Testis (tissue), 2 donors: ENCODE measurements at regions not wholly inside any gene's neighbourhood (a gene's known extent, or its start where the extent isn't known, plus 50 kb on each side); places are given as distances from the start of the nearest gene placed in this dataset.

Experiments
- DNase-seq: peaks from one replicate; pipeline ENCODE4 v3.0.0-alpha.2; 2019
- H3K27ac ChIP-seq, 2 donors: fragments of 200-600 bp; sonication (generic); one replicate each; pipeline ENCODE4 v1.5.1; 2019
- H3K27me3 ChIP-seq: fragments of 200-600 bp; sonication (generic); one replicate; pipeline ENCODE4 v1.5.1; 2019
- H3K36me3 ChIP-seq: fragments of 200-600 bp; sonication (generic); one replicate; pipeline ENCODE4 v1.5.1; 2017; ENCODE audit warnings: low read depth; ENCODE audit errors: missing control alignments
- H3K4me1 ChIP-seq: fragments of 200-600 bp; sonication (generic); one replicate; pipeline ENCODE4 v1.5.1; 2019
- H3K4me3 ChIP-seq, 2 donors: fragments of 200-600 bp; sonication (generic); one replicate each; pipeline ENCODE4 v1.5.1; 2017 to 2019
- H3K9me3 ChIP-seq: fragments of 200-600 bp; sonication (generic); one replicate; pipeline ENCODE4 v1.5.1; 2017
- CTCF ChIP-seq, 3 experiments: fragments of 450-650 bp in 2 of 3; fragments of 200-600 bp in 1 of 3; sonication (generic) in 1 of 3; IDR thresholded peaks; one replicate each; pipeline ENCODE4 v1.5.1; 2016 to 2019; ENCODE audit warnings: antibody characterized with exemption in 3 of 3, mild to moderate bottlenecking in 2 of 3, moderate library complexity in 1 of 3
- POLR2A ChIP-seq: fragments of 450-650 bp; IDR thresholded peaks from one replicate; pipeline ENCODE4 v1.6.1; 2017; ENCODE audit warnings: antibody characterized with exemption, mild to moderate bottlenecking, moderate library complexity
- WGBS, 2 donors: methylation state at CpG; one replicate each; pipeline ENCODE4 v1.1.5; 2018; 5-methylcytosine and 5-hydroxymethylcytosine counted together
- intact Hi-C: fragments of 100-400 bp; cut with DNase I; formaldehyde crosslinking; loops from one replicate; pipeline ENCODE4 v1.15.1; 2023; ENCODE audit warnings: low total_unique reads

- no peak for TF ChIP-seq CTCF (IDR thresholded peaks at IDR 0.05)
- TF ChIP-seq POLR2A, result no peak
- Histone ChIP-seq H3K36me3 (no peaks in the 10 kb centered on the region), H3K9me3 (no peaks in the 10 kb centered on the region), H3K4me3 (no peak overlapping the region), H3K27me3 (no peaks in the 10 kb centered on the region), H3K4me1 (no peaks in the 10 kb centered on the region), H3K27ac (no peak overlapping the region)
- DNase-seq, result no peak
- 76 to 83% methylated on average over 6 of the region's 6 CpGs for WGBS, 2 donors
- intact Hi-C loops, result no loop called here
Observed at GRCh38 chr2:460861-461260, 173.0 kb upstream of the ALKAL2 start.

DNA sequence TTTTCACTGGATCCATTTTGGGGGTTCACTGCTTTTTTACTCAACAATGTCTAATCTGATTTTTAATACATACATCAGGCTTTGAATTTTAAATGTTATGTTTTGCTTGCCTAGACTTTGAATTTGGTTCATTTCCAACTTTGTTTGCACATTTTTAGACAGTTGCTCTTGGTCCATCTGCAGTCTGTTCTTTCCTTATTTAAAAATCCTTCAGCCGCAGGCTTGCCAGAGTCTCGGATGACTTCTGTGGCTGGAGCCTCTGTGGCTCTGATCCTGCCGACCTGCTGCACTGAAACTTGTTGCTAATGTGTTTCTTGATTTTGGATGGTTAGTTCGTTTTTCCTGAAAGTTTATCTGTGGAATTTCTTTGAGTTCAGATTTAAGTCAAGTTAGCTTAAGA is 172.0 kb upstream of the ALKAL2 start:
- H3K27ac ChIP-seq, result no peak overlapping the region
- TF ChIP-seq CTCF (IDR thresholded peaks at IDR 0.05) (no peak), POLR2A (no peak)
- no peaks in the 10 kb centered on the region for H3K4me1 ChIP-seq
- 39 to 44% methylated on average over 4 of the region's 4 CpGs for WGBS, 2 donors
- no peaks in the 10 kb centered on the region for H3K36me3 ChIP-seq
- H3K27me3 ChIP-seq, result no peaks in the 10 kb centered on the region
- H3K9me3 ChIP-seq, result no peaks in the 10 kb centered on the region
- intact Hi-C loops, result no loop called here
- no peak for DNase-seq
- no peak overlapping the region for H3K4me3 ChIP-seq

DNA sequence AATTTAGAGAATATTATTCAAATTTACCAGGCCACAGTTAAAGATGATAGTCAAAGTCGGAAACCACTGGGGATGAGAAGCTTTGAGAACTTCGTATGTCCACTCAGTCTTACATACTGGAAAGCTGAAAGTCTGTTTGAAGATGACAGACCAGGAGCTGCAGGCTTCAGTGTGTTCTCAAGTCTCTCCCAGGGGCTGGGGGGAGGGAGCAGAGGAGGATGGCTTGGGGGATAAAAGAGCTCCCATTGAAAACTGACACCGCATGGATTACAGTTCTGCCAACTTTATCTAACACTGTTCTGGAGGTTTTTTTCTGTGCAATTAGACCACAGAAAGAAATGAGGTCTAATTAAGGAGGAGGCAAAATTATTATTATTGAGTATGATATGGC is 170.5 kb upstream of the ALKAL2 start:
- Histone ChIP-seq H3K4me1 (no peaks in the 10 kb centered on the region), H3K27ac (no peak overlapping the region), H3K27me3 (no peaks in the 10 kb centered on the region), H3K36me3 (no peaks in the 10 kb centered on the region), H3K4me3 (no peak overlapping the region), H3K9me3 (no peaks in the 10 kb centered on the region)
- WGBS, 2 donors, result 80 to 83% methylated on average over 3 of the region's 3 CpGs
- DNase-seq, result no peak
- TF ChIP-seq CTCF (IDR thresholded peaks at IDR 0.05) (no peak), POLR2A (no peak)
- intact Hi-C loops, result no loop called here

DNA sequence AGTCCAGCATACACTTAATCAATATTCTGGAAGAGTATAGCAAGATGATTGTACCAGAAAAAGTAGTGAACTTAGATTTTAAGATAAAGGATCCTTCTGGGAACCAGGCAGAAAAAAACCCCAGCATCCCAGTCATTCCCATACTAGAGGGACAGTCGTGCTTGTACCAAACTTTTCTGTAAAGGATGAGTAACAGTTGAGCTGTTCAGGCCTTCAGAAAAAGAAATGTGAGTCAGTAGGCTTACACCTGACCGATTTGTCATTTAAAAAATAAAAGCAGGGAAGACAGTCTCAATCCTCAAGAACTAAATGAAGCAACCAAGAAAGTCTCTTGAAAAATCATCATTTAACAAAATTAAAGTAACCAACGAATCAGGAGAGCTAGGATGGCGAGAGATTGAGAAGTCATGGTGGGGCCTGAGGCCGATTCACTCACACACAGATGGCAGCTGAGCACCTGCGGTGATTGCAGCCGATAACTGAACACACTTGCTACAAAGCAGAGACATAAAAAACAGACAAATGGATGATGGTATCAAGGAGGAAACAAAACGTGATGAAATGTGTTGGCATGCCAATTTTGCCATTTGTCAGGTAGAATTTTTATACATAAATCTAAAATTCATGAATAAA is 170.0 kb upstream of the ALKAL2 start:
- intact Hi-C loops, result no loop called here
- Histone ChIP-seq H3K27ac (no peak overlapping the region), H3K36me3 (no peaks in the 10 kb centered on the region), H3K9me3 (no peaks in the 10 kb centered on the region), H3K4me3 (no peak overlapping the region), H3K4me1 (no peaks in the 10 kb centered on the region), H3K27me3 (no peaks in the 10 kb centered on the region)
- 83 to 91% methylated on average over 8 of the region's 8 CpGs for WGBS, 2 donors
- TF ChIP-seq CTCF (IDR thresholded peaks at IDR 0.05), result no peak
- no peak for TF ChIP-seq POLR2A
- DNase-seq, result no peak

DNA sequence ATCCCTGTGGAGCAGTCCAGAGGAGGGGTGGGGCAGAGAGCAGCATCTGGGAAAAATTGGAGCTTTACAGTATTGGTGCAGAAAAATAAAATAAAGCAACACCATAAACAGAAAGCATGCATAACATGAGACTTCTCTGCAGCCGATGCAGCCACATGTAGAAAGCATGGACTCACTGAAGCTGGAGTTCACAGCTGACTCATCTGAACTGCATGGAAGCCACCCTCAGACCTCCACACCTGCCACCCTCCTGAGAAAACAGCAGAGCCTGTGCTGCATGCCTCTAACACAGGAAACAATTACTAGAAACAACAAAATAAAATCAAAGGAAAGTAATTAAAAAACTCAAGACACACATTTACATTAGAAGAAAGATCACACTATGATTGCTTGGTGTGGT is 169.4 kb upstream of the ALKAL2 start:
- intact Hi-C loops, result no loop called here
- no peaks in the 10 kb centered on the region for H3K4me1 ChIP-seq
- no peaks in the 10 kb centered on the region for H3K27me3 ChIP-seq
- 85 to 89% methylated on average over 1 of the region's 1 CpG for WGBS, 2 donors
- no peak overlapping the region for H3K27ac ChIP-seq
- no peak for TF ChIP-seq POLR2A
- TF ChIP-seq CTCF (IDR thresholded peaks at IDR 0.05), result no peak
- H3K36me3 ChIP-seq, result no peaks in the 10 kb centered on the region
- no peak for DNase-seq
- H3K4me3 ChIP-seq, result no peak overlapping the region
- no peaks in the 10 kb centered on the region for H3K9me3 ChIP-seq
